ENCODE measurements at regions not wholly inside any gene's neighbourhood (a gene's known extent, or its start where the extent isn't known, plus 50 kb on each side); places are given as distances from the start of the nearest gene placed in this dataset.

- no peak for DNase-seq (ENCODE audit: low read depth in 4 of 4, low spot score in 2 of 4)
These were observed 53.3 kb downstream of the FOXD1 start for GRCh38 chr5:73395256-73395655.

GRCh38 chr5:73394610-73395009, 54.0 kb downstream of the FOXD1 start:
- no peak for DNase-seq (ENCODE audit: low read depth in 4 of 4, low spot score in 2 of 4)

GRCh38 chr5:73393611-73394489, 54.7 kb downstream of the FOXD1 start:
- no peak for DNase-seq (ENCODE audit: low read depth in 4 of 4, low spot score in 2 of 4)

- DNase-seq (ENCODE audit: low read depth in 4 of 4, low spot score in 2 of 4), result no peak
These were observed 55.8 kb downstream of the FOXD1 start for GRCh38 chr5:73392775-73393174.

GRCh38 chr5:73391441-73391881, 57.1 kb downstream of the FOXD1 start:
- no peak for DNase-seq (ENCODE audit: low read depth in 4 of 4, low spot score in 2 of 4)

GRCh38 chr5:73390972-73391371, 57.6 kb downstream of the FOXD1 start:
- no peak for DNase-seq (ENCODE audit: low read depth in 4 of 4, low spot score in 2 of 4)

GRCh38 chr5:73388740-73389139, 59.8 kb downstream of the FOXD1 start:
- no peak for DNase-seq (ENCODE audit: low read depth in 4 of 4, low spot score in 2 of 4)

- no peak for DNase-seq (ENCODE audit: low read depth in 4 of 4, low spot score in 2 of 4)
These were observed 60.3 kb downstream of the FOXD1 start for GRCh38 chr5:73388306-73388684.

GRCh38 chr5:73387601-73388305, 60.8 kb downstream of the FOXD1 start:
- DNase-seq (ENCODE audit: low read depth in 4 of 4, low spot score in 2 of 4), result no peak

GRCh38 chr5:73387149-73387591, 61.4 kb downstream of the FOXD1 start:
- no peak for DNase-seq (ENCODE audit: low read depth in 4 of 4, low spot score in 2 of 4)

GRCh38 chr5:73384861-73385260, 63.7 kb downstream of the FOXD1 start:
- DNase-seq (ENCODE audit: low read depth in 4 of 4, low spot score in 2 of 4), result no peak

- no peak for DNase-seq (ENCODE audit: low read depth in 4 of 4, low spot score in 2 of 4)
These were observed 66.2 kb downstream of the FOXD1 start for GRCh38 chr5:73382401-73382740.

GRCh38 chr5:73381590-73382400, 66.8 kb downstream of the FOXD1 start:
- no peak for DNase-seq (ENCODE audit: low read depth in 4 of 4, low spot score in 2 of 4)

- DNase-seq (ENCODE audit: low read depth in 4 of 4, low spot score in 2 of 4), result no peak
These were observed 67.6 kb downstream of the FOXD1 start for GRCh38 chr5:73380710-73381589.

- DNase-seq (ENCODE audit: low read depth in 4 of 4, low spot score in 2 of 4), result no peak
These were observed 68.5 kb downstream of the FOXD1 start for GRCh38 chr5:73380041-73380440.

- no peak for DNase-seq (ENCODE audit: low read depth in 4 of 4, low spot score in 2 of 4)
These were observed 69.1 kb downstream of the FOXD1 start for GRCh38 chr5:73379435-73379834.

GRCh38 chr5:73378765-73379164, 69.8 kb downstream of the FOXD1 start:
- DNase-seq (ENCODE audit: low read depth in 4 of 4, low spot score in 2 of 4), result no peak

GRCh38 chr5:73378070-73378469, 70.5 kb downstream of the FOXD1 start:
- no peak for DNase-seq (ENCODE audit: low read depth in 4 of 4, low spot score in 2 of 4)

- DNase-seq (ENCODE audit: low read depth in 4 of 4, low spot score in 2 of 4), result no peak
These were observed 71.9 kb downstream of the FOXD1 start for GRCh38 chr5:73376618-73377170.

GRCh38 chr5:73375949-73376348, 72.6 kb downstream of the FOXD1 start:
- DNase-seq (ENCODE audit: low read depth in 4 of 4, low spot score in 2 of 4), result no peak
